Fibroblast of the conjunctiva (primary cell): ENCODE measurements at regions not wholly inside any gene's neighbourhood (a gene's known extent, or its start where the extent isn't known, plus 50 kb on each side); places are given as distances from the start of the nearest gene placed in this dataset.

Experiments used
- DNase-seq: peaks from one replicate; pipeline ENCODE4 v3.0.0-alpha.2; 2010; ENCODE audit warnings: low read depth

- no peak for DNase-seq
These were observed 152.5 kb upstream of the POU2AF2 start for GRCh38 chr11:111093061-111093460.

- DNase-seq = no peak
These were observed 154.1 kb upstream of the POU2AF2 start for GRCh38 chr11:111091321-111091938.

- DNase-seq = no peak
These were observed 155.8 kb upstream of the POU2AF2 start for GRCh38 chr11:111089759-111090158.

- DNase-seq = no peak
These were observed 156.6 kb upstream of the POU2AF2 start for GRCh38 chr11:111088847-111089355.

- DNase-seq = no peak
These were observed 159.5 kb upstream of the POU2AF2 start for GRCh38 chr11:111086058-111086457.

- no peak for DNase-seq
These were observed 162.9 kb upstream of the POU2AF2 start for GRCh38 chr11:111082664-111083063.

- no peak for DNase-seq
These were observed 164.5 kb upstream of the POU2AF2 start for GRCh38 chr11:111081021-111081511.

- no peak for DNase-seq
These were observed 167.8 kb upstream of the POU2AF2 start for GRCh38 chr11:111077530-111078322.

- peak; percentile 78 for DNase-seq
These were observed 176.5 kb upstream of the POU2AF2 start for GRCh38 chr11:111069066-111069465.

GRCh38 chr11:111067994-111068393, 177.5 kb upstream of the POU2AF2 start:
- DNase-seq = no peak

GRCh38 chr11:111066846-111067245, 178.7 kb upstream of the POU2AF2 start:
- DNase-seq = no peak

- DNase-seq = no peak
These were observed 181.6 kb upstream of the POU2AF2 start for GRCh38 chr11:111063726-111064517.

GRCh38 chr11:111062420-111062819, 183.1 kb upstream of the POU2AF2 start:
- no peak for DNase-seq

- no peak for DNase-seq
These were observed 185.8 kb upstream of the POU2AF2 start for GRCh38 chr11:111059726-111060125.

- DNase-seq = no peak
These were observed 196.4 kb upstream of the POU2AF2 start for GRCh38 chr11:111049131-111049530.

GRCh38 chr11:111047374-111047773, 198.2 kb upstream of the POU2AF2 start:
- no peak for DNase-seq

- no peak for DNase-seq
These were observed 199.2 kb upstream of the POU2AF2 start for GRCh38 chr11:111046291-111046690.

GRCh38 chr11:111045874-111046273, 199.7 kb upstream of the POU2AF2 start:
- DNase-seq = no peak

- DNase-seq = no peak
These were observed 200.1 kb upstream of the POU2AF2 start for GRCh38 chr11:111045407-111045803.

- DNase-seq = no peak
These were observed 200.6 kb upstream of the POU2AF2 start for GRCh38 chr11:111044751-111045406.

- no peak for DNase-seq
These were observed 205.5 kb upstream of the POU2AF2 start for GRCh38 chr11:111039982-111040381.

GRCh38 chr11:111035746-111036145, 209.8 kb upstream of the POU2AF2 start:
- DNase-seq = no peak
